ENCODE measurements at regions not wholly inside any gene's neighbourhood (a gene's known extent, or its start where the extent isn't known, plus 50 kb on each side); places are given as distances from the start of the nearest gene placed in this dataset.

DNA sequence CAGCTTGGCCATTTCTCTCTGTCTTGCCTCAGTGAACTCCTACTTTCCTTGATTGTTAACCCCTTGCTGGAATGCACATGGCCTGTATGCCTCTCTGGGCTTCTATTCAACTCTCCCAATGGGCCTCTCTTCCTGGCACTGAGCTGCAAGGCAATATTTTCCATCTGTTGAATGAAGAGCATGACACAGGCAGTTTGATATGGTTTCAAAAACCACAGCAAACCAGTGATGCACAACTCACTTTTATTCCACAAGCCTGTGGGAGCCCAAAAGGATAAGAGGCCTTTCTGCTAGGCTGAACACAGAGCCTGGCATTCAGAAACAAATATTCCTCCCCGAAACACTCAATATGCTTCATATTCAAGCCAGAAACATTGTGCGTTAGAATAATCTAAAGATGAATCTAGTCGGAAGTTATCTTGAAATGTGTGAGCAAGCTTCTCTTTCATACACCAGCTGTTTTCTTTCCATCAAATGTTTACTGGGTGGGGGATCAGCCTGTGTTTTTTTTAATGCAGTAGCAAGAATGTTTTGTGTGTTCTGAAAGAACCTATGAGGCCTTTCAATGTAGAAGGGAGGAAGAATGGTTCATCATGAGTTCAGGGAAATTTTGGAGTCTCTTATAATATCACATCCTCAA lies 443.1 kb upstream of the SPRY2 start:
- TF ChIP-seq POLR2AphosphoS5 (IDR thresholded peaks at IDR 0.05; ENCODE audit: borderline replicate concordance, low read depth, low read length) (no peak), EZH2 (IDR thresholded peaks at IDR 0.05) (no peak)

Data from SK-N-MC (cell line).